OCI-LY7 (cell line): ENCODE measurements at regions not wholly inside any gene's neighbourhood (a gene's known extent, or its start where the extent isn't known, plus 50 kb on each side); places are given as distances from the start of the nearest gene placed in this dataset.

Experiments
- CTCF ChIP-seq: fragments of 200-600 bp; sonication (generic); conservative IDR thresholded peaks from 2 replicates; pipeline ENCODE4 v1.5.1; 2014; ENCODE audit warnings: mild to moderate bottlenecking, antibody characterized with exemption, low read length, moderate library complexity, mixed read lengths
- EZH2phosphoT487 ChIP-seq: fragments of 200-600 bp; sonication (generic); IDR thresholded peaks from 2 replicates; pipeline ENCODE4 v1.6.1; 2018; ENCODE audit warnings: low read depth, borderline replicate concordance, mild to moderate bottlenecking, mixed run types, antibody characterized with exemption, low read length, moderate library complexity, mixed read lengths

- TF ChIP-seq CTCF: no peak
- TF ChIP-seq EZH2phosphoT487: no peak
These were observed 1579.9 kb downstream of the MRPL39 start for GRCh38 chr21:24027396-24027795.
